ENCODE measurements at regions not wholly inside any gene's neighbourhood (a gene's known extent, or its start where the extent isn't known, plus 50 kb on each side); places are given as distances from the start of the nearest gene placed in this dataset.

GRCh38 chr7:115409682-115410433, 488.0 kb downstream of the MDFIC start:
- Histone ChIP-seq H3K4me3 (ENCODE audit: low read depth in 1 of 2, low read length in 2 of 2) (no peak overlapping the region), H3K9me3 (ENCODE audit: control insufficient read depth in 1 of 2, low read length in 2 of 2) (no peaks in the 10 kb centered on the region), H3K27me3 (ENCODE audit: low read depth, low read length) (no peaks in the 10 kb centered on the region), H3K36me3 (ENCODE audit: control insufficient read depth in 1 of 2, insufficient read depth in 2 of 2, low read length in 2 of 2) (no peaks in the 10 kb centered on the region), H3K27ac (ENCODE audit: low read length) (no peak overlapping the region), H3K4me1 (ENCODE audit: control insufficient read depth in 1 of 2, insufficient read depth in 2 of 2, low read length in 2 of 2) (no peaks in the 10 kb centered on the region)

GRCh38 chr7:115406219-115406618, 484.3 kb downstream of the MDFIC start:
- H3K27ac ChIP-seq (ENCODE audit: low read length): no peak overlapping the region
- H3K36me3 ChIP-seq (ENCODE audit: control insufficient read depth in 1 of 2, insufficient read depth in 2 of 2, low read length in 2 of 2): no peaks in the 10 kb centered on the region
- H3K27me3 ChIP-seq (ENCODE audit: low read depth, low read length): no peaks in the 10 kb centered on the region
- H3K9me3 ChIP-seq (ENCODE audit: control insufficient read depth in 1 of 2, low read length in 2 of 2): peaks cover 0 to 3% of the 10 kb centered on the region in 2 donors
- H3K4me3 ChIP-seq (ENCODE audit: low read depth in 1 of 2, low read length in 2 of 2): no peak overlapping the region
- no peaks in the 10 kb centered on the region for H3K4me1 ChIP-seq (ENCODE audit: control insufficient read depth in 1 of 2, insufficient read depth in 2 of 2, low read length in 2 of 2)

GRCh38 chr7:115387137-115387536, 465.2 kb downstream of the MDFIC start:
- Histone ChIP-seq H3K4me3 (ENCODE audit: low read depth in 1 of 2, low read length in 2 of 2) (no peak overlapping the region), H3K27ac (ENCODE audit: low read length) (no peak overlapping the region), H3K9me3 (ENCODE audit: control insufficient read depth in 1 of 2, low read length in 2 of 2) (no peaks in the 10 kb centered on the region), H3K36me3 (ENCODE audit: control insufficient read depth in 1 of 2, insufficient read depth in 2 of 2, low read length in 2 of 2) (no peaks in the 10 kb centered on the region), H3K4me1 (ENCODE audit: control insufficient read depth in 1 of 2, insufficient read depth in 2 of 2, low read length in 2 of 2) (no peaks in the 10 kb centered on the region), H3K27me3 (ENCODE audit: low read depth, low read length) (no peaks in the 10 kb centered on the region)

- H3K27ac ChIP-seq (ENCODE audit: low read length): no peak overlapping the region
- no peaks in the 10 kb centered on the region for H3K27me3 ChIP-seq (ENCODE audit: low read depth, low read length)
- H3K4me3 ChIP-seq (ENCODE audit: low read depth in 1 of 2, low read length in 2 of 2): no peak overlapping the region
- no peaks in the 10 kb centered on the region for H3K4me1 ChIP-seq (ENCODE audit: control insufficient read depth in 1 of 2, insufficient read depth in 2 of 2, low read length in 2 of 2)
- no peaks in the 10 kb centered on the region for H3K9me3 ChIP-seq (ENCODE audit: control insufficient read depth in 1 of 2, low read length in 2 of 2)
- no peaks in the 10 kb centered on the region for H3K36me3 ChIP-seq (ENCODE audit: control insufficient read depth in 1 of 2, insufficient read depth in 2 of 2, low read length in 2 of 2)
These were observed 457.4 kb downstream of the MDFIC start for GRCh38 chr7:115379321-115379720.

- H3K9me3 ChIP-seq (ENCODE audit: control insufficient read depth in 1 of 2, low read length in 2 of 2): peaks cover 0 to 2% of the 10 kb centered on the region in 2 donors
- no peaks in the 10 kb centered on the region for H3K36me3 ChIP-seq (ENCODE audit: control insufficient read depth in 1 of 2, insufficient read depth in 2 of 2, low read length in 2 of 2)
- no peak overlapping the region for H3K27ac ChIP-seq (ENCODE audit: low read length)
- no peak overlapping the region for H3K4me3 ChIP-seq (ENCODE audit: low read depth in 1 of 2, low read length in 2 of 2)
- H3K4me1 ChIP-seq (ENCODE audit: control insufficient read depth in 1 of 2, insufficient read depth in 2 of 2, low read length in 2 of 2): no peaks in the 10 kb centered on the region
- H3K27me3 ChIP-seq (ENCODE audit: low read depth, low read length): no peaks in the 10 kb centered on the region
These were observed 447.1 kb downstream of the MDFIC start for GRCh38 chr7:115368998-115369397.

- no peaks in the 10 kb centered on the region for H3K36me3 ChIP-seq (ENCODE audit: control insufficient read depth in 1 of 2, insufficient read depth in 2 of 2, low read length in 2 of 2)
- no peaks in the 10 kb centered on the region for H3K4me1 ChIP-seq (ENCODE audit: control insufficient read depth in 1 of 2, insufficient read depth in 2 of 2, low read length in 2 of 2)
- H3K27ac ChIP-seq (ENCODE audit: low read length): no peak overlapping the region
- no peaks in the 10 kb centered on the region for H3K27me3 ChIP-seq (ENCODE audit: low read depth, low read length)
- no peak overlapping the region for H3K4me3 ChIP-seq (ENCODE audit: low read depth in 1 of 2, low read length in 2 of 2)
- H3K9me3 ChIP-seq (ENCODE audit: control insufficient read depth in 1 of 2, low read length in 2 of 2): peaks cover 0 to 4% of the 10 kb centered on the region in 2 donors
These were observed 442.0 kb downstream of the MDFIC start for GRCh38 chr7:115363916-115364315.

GRCh38 chr7:115359955-115360354, 438.1 kb downstream of the MDFIC start:
- Histone ChIP-seq H3K4me1 (ENCODE audit: control insufficient read depth in 1 of 2, insufficient read depth in 2 of 2, low read length in 2 of 2) (no peaks in the 10 kb centered on the region), H3K9me3 (ENCODE audit: control insufficient read depth in 1 of 2, low read length in 2 of 2) (peaks cover 0 to 4% of the 10 kb centered on the region in 2 donors), H3K36me3 (ENCODE audit: control insufficient read depth in 1 of 2, insufficient read depth in 2 of 2, low read length in 2 of 2) (no peaks in the 10 kb centered on the region), H3K27me3 (ENCODE audit: low read depth, low read length) (no peaks in the 10 kb centered on the region), H3K27ac (ENCODE audit: low read length) (no peak overlapping the region), H3K4me3 (ENCODE audit: low read depth in 1 of 2, low read length in 2 of 2) (no peak overlapping the region)

GRCh38 chr7:115359119-115359518, 437.2 kb downstream of the MDFIC start:
- no peaks in the 10 kb centered on the region for H3K27me3 ChIP-seq (ENCODE audit: low read depth, low read length)
- no peak overlapping the region for H3K4me3 ChIP-seq (ENCODE audit: low read depth in 1 of 2, low read length in 2 of 2)
- peaks cover 0 to 2% of the 10 kb centered on the region in 2 donors for H3K9me3 ChIP-seq (ENCODE audit: control insufficient read depth in 1 of 2, low read length in 2 of 2)

GRCh38 chr7:115357703-115357999, 435.8 kb downstream of the MDFIC start:
- Histone ChIP-seq H3K36me3 (ENCODE audit: control insufficient read depth in 1 of 2, insufficient read depth in 2 of 2, low read length in 2 of 2) (no peaks in the 10 kb centered on the region), H3K4me1 (ENCODE audit: control insufficient read depth in 1 of 2, insufficient read depth in 2 of 2, low read length in 2 of 2) (no peaks in the 10 kb centered on the region), H3K27ac (ENCODE audit: low read length) (no peak overlapping the region), H3K4me3 (ENCODE audit: low read depth in 1 of 2, low read length in 2 of 2) (no peak overlapping the region), H3K9me3 (ENCODE audit: control insufficient read depth in 1 of 2, low read length in 2 of 2) (no peaks in the 10 kb centered on the region), H3K27me3 (ENCODE audit: low read depth, low read length) (no peaks in the 10 kb centered on the region)

More at GRCh38 chr7:115359119-115359518, 437.2 kb downstream of the MDFIC start:
- Histone ChIP-seq H3K4me1 (ENCODE audit: control insufficient read depth in 1 of 2, insufficient read depth in 2 of 2, low read length in 2 of 2) (no peaks in the 10 kb centered on the region), H3K27ac (ENCODE audit: low read length) (no peak overlapping the region), H3K36me3 (ENCODE audit: control insufficient read depth in 1 of 2, insufficient read depth in 2 of 2, low read length in 2 of 2) (no peaks in the 10 kb centered on the region)

GRCh38 chr7:115356999-115357702, 435.3 kb downstream of the MDFIC start:
- H3K4me1 ChIP-seq (ENCODE audit: control insufficient read depth in 1 of 2, insufficient read depth in 2 of 2, low read length in 2 of 2): no peaks in the 10 kb centered on the region
- H3K27ac ChIP-seq (ENCODE audit: low read length): no peak overlapping the region
- no peaks in the 10 kb centered on the region for H3K9me3 ChIP-seq (ENCODE audit: control insufficient read depth in 1 of 2, low read length in 2 of 2)
- H3K4me3 ChIP-seq (ENCODE audit: low read depth in 1 of 2, low read length in 2 of 2): no peak overlapping the region
- H3K27me3 ChIP-seq (ENCODE audit: low read depth, low read length): no peaks in the 10 kb centered on the region
- no peaks in the 10 kb centered on the region for H3K36me3 ChIP-seq (ENCODE audit: control insufficient read depth in 1 of 2, insufficient read depth in 2 of 2, low read length in 2 of 2)

- H3K27me3 ChIP-seq (ENCODE audit: low read depth, low read length): no peaks in the 10 kb centered on the region
- H3K4me3 ChIP-seq (ENCODE audit: low read depth in 1 of 2, low read length in 2 of 2): no peak overlapping the region
- no peak overlapping the region for H3K27ac ChIP-seq (ENCODE audit: low read length)
- no peaks in the 10 kb centered on the region for H3K9me3 ChIP-seq (ENCODE audit: control insufficient read depth in 1 of 2, low read length in 2 of 2)
- no peaks in the 10 kb centered on the region for H3K4me1 ChIP-seq (ENCODE audit: control insufficient read depth in 1 of 2, insufficient read depth in 2 of 2, low read length in 2 of 2)
- H3K36me3 ChIP-seq (ENCODE audit: control insufficient read depth in 1 of 2, insufficient read depth in 2 of 2, low read length in 2 of 2): no peaks in the 10 kb centered on the region
These were observed 434.3 kb downstream of the MDFIC start for GRCh38 chr7:115356139-115356746.

All from muscle layer of duodenum (tissue), 2 donors.